Keratinocyte (primary cell): ENCODE measurements at regions not wholly inside any gene's neighbourhood (a gene's known extent, or its start where the extent isn't known, plus 50 kb on each side); places are given as distances from the start of the nearest gene placed in this dataset.

Experiments used
- DNase-seq: peaks from one replicate; pipeline ENCODE4 v3.0.0-alpha.2; 2011; ENCODE audit warnings: low read depth, missing footprints, low spot score
- FAIRE-seq: peaks from 2 replicates; lab custom pipeline; 2011; peaks lifted over from hg19 to GRCh38; lab: Jason Lieb, UNC
- H2AFZ ChIP-seq: 2 replicates; pipeline ENCODE4 v1.6.0; 2012; ENCODE audit warnings: low read length, control low read depth, inconsistent platforms; ENCODE audit not compliant: control insufficient read depth
- H3K27ac ChIP-seq: 2 replicates; pipeline ENCODE4 v1.5.1; 2011; ENCODE audit warnings: low read length; ENCODE audit not compliant: control insufficient read depth, insufficient read depth
- H3K27me3 ChIP-seq: 3 replicates; pipeline ENCODE4 v1.6.0; 2011; ENCODE audit warnings: low read length; ENCODE audit not compliant: control insufficient read depth, insufficient read depth; ENCODE audit errors: extremely low read depth
- H3K36me3 ChIP-seq, 2 experiments: 2 replicates in 1 of 2; 3 replicates in 1 of 2; pipeline ENCODE4 v1.5.1; 2011; ENCODE audit warnings: low read length in 2 of 2, mild to moderate bottlenecking in 1 of 2; ENCODE audit not compliant: control insufficient read depth in 2 of 2, insufficient read depth in 2 of 2; ENCODE audit errors: extremely low read depth in 1 of 2
- H3K4me1 ChIP-seq: 3 replicates; pipeline ENCODE4 v1.5.1; 2011; ENCODE audit warnings: low read length; ENCODE audit not compliant: control insufficient read depth, insufficient read depth; ENCODE audit errors: extremely low read depth
- H3K4me2 ChIP-seq: 3 replicates; pipeline ENCODE4 v1.6.0; 2011; ENCODE audit warnings: low read depth, low read length; ENCODE audit not compliant: control insufficient read depth, insufficient read depth; ENCODE audit errors: extremely low read depth
- H3K4me3 ChIP-seq, 3 experiments: fragments of 200-600 bp in 1 of 3; sonication (generic) in 1 of 3; 2 replicates in 2 of 3; 3 replicates in 1 of 3; pipeline ENCODE4 v1.5.1; 2011 to 2016; ENCODE audit warnings: low read length in 3 of 3, mild to moderate bottlenecking in 3 of 3, control low read depth in 2 of 3, inconsistent platforms in 1 of 3, low read depth in 1 of 3, mixed read lengths in 1 of 3, mixed run types in 1 of 3, moderate library complexity in 1 of 3; ENCODE audit not compliant: control insufficient read depth in 2 of 3, insufficient read depth in 2 of 3; ENCODE audit errors: extremely low read depth in 1 of 3
- H3K79me2 ChIP-seq: 2 replicates; pipeline ENCODE4 v1.6.0; 2012; ENCODE audit warnings: low read length; ENCODE audit not compliant: control insufficient read depth, insufficient read depth
- H3K9ac ChIP-seq: 3 replicates; pipeline ENCODE4 v1.6.0; 2011; ENCODE audit warnings: low read length; ENCODE audit not compliant: control insufficient read depth, insufficient read depth; ENCODE audit errors: extremely low read depth
- H3K9me1 ChIP-seq: 3 replicates; pipeline ENCODE4 v1.6.0; 2011; ENCODE audit warnings: low read length; ENCODE audit not compliant: control insufficient read depth, insufficient read depth; ENCODE audit errors: extremely low read depth
- H3K9me3 ChIP-seq: 2 replicates; pipeline ENCODE4 v1.5.1; 2012; ENCODE audit warnings: low read depth, low read length; ENCODE audit not compliant: control insufficient read depth
- H4K20me1 ChIP-seq: 3 replicates; pipeline ENCODE4 v1.6.0; 2011; ENCODE audit warnings: low read length; ENCODE audit not compliant: control insufficient read depth, insufficient read depth; ENCODE audit errors: extremely low read depth
- CTCF ChIP-seq, 3 experiments: IDR thresholded peaks in 1 of 3; conservative IDR thresholded peaks in 1 of 3; optimal IDR thresholded peaks in 1 of 3; 2 replicates in 2 of 3; 3 replicates in 1 of 3; pipeline versions ENCODE3 to v1.5.1; 2011; ENCODE audit warnings: low read length in 3 of 3, mild to moderate bottlenecking in 3 of 3, moderate library complexity in 2 of 3, control low read depth in 1 of 3, inconsistent platforms in 1 of 3; ENCODE audit not compliant: insufficient read depth in 2 of 3; ENCODE audit errors: extremely low read depth in 1 of 3
- EZH2 ChIP-seq: IDR thresholded peaks from one replicate; pipeline ENCODE4 v1.6.1; 2012; ENCODE audit warnings: inconsistent platforms, mild to moderate bottlenecking, low read length, moderate library complexity
- dilution Hi-C: fragments of 300-500 bp; cut with MboI; formaldehyde crosslinking; loops from one replicate; pipeline ENCODE4 v1.7.0; 2020; ENCODE audit warnings: low sequenced_read_pairs; ENCODE audit not compliant: extremely low pct_ligation_motif_present

- Histone ChIP-seq H3K27ac (no peak overlapping the region), H3K9me3 (no peaks in the 10 kb centered on the region), H3K27me3 (no peaks in the 10 kb centered on the region), H3K4me3 (no peak overlapping the region), H3K9me1 (no peaks in the 10 kb centered on the region), H3K4me2 (no peak overlapping the region), H2AFZ (no peak overlapping the region), H3K9ac (no peak overlapping the region), H3K79me2 (no peaks in the 10 kb centered on the region), H3K4me1 (no peaks in the 10 kb centered on the region), H4K20me1 (no peaks in the 10 kb centered on the region), H3K36me3 (no peaks in the 10 kb centered on the region)
- no peak for DNase-seq
- no peak for TF ChIP-seq CTCF (optimal IDR thresholded peaks at IDR 0.05 in 1 of 3, IDR thresholded peaks at IDR 0.05 in 1 of 3, conservative IDR thresholded peaks at IDR 0.05 in 1 of 3; ENCODE audit: extremely low read depth in 1 of 3, insufficient read depth in 2 of 3, low read length in 3 of 3)
- no peak for TF ChIP-seq EZH2
- FAIRE-seq: no peak
- dilution Hi-C loops: no loop called here
Measured at GRCh38 chr3:115204475-115204874, 57.4 kb upstream of the ZBTB20 start.

- dilution Hi-C loops: no loop called here
- no peak overlapping the region for H3K9ac ChIP-seq
Measured at GRCh38 chr3:115208066-115208750, 61.1 kb upstream of the ZBTB20 start.

More at GRCh38 chr3:115208066-115208750, 61.1 kb upstream of the ZBTB20 start:
- H3K4me2 ChIP-seq: no peak overlapping the region
- DNase-seq (no peak), FAIRE-seq (no peak)
- H3K27ac ChIP-seq: no peak overlapping the region
- no peaks in the 10 kb centered on the region for H3K9me1 ChIP-seq
- no peaks in the 10 kb centered on the region for H3K4me1 ChIP-seq
- no peak overlapping the region for H3K4me3 ChIP-seq
- no peaks in the 10 kb centered on the region for H3K36me3 ChIP-seq
- TF ChIP-seq EZH2 (no peak), CTCF (optimal IDR thresholded peaks at IDR 0.05 in 1 of 3, IDR thresholded peaks at IDR 0.05 in 1 of 3, conservative IDR thresholded peaks at IDR 0.05 in 1 of 3; ENCODE audit: extremely low read depth in 1 of 3, insufficient read depth in 2 of 3, low read length in 3 of 3) (no peak)
- no peaks in the 10 kb centered on the region for H3K27me3 ChIP-seq
- H3K79me2 ChIP-seq: no peaks in the 10 kb centered on the region
- H4K20me1 ChIP-seq: no peaks in the 10 kb centered on the region
- no peak overlapping the region for H2AFZ ChIP-seq
- no peaks in the 10 kb centered on the region for H3K9me3 ChIP-seq
